Gastrocnemius medialis (tissue), 4 donors: ENCODE measurements at regions not wholly inside any gene's neighbourhood (a gene's known extent, or its start where the extent isn't known, plus 50 kb on each side); places are given as distances from the start of the nearest gene placed in this dataset.
"Not testable (repeated sequence)": the region's sequence is repeated elsewhere in the genome, so short reads cannot be mapped to it uniquely, and the experiment has no call there.

Experiments
- CTCF ChIP-seq, 5 experiments: fragments of 450-650 bp in 3 of 5; fragments of 200-600 bp in 2 of 5; sonication (generic) in 2 of 5; IDR thresholded peaks in 4 of 5; conservative IDR thresholded peaks in 1 of 5; 1 replicate in 4 of 5; 2 replicates in 1 of 5; pipeline ENCODE4 v1.5.1; 2016 to 2019; ENCODE audit warnings: antibody characterized with exemption in 5 of 5, mild to moderate bottlenecking in 3 of 5, moderate library complexity in 3 of 5
- POLR2A ChIP-seq, 2 donors: fragments of 450-650 bp; IDR thresholded peaks; one replicate each; pipeline ENCODE4 v1.6.1; 2017; ENCODE audit warnings: antibody characterized with exemption in 2 of 2, mild to moderate bottlenecking in 2 of 2, moderate library complexity in 2 of 2

- not testable (repeated sequence) for TF ChIP-seq CTCF (IDR thresholded peaks at IDR 0.05 in 4 of 5, conservative IDR thresholded peaks at IDR 0.05 in 1 of 5); POLR2A (IDR thresholded peaks at IDR 0.05)
These were observed 1053.7 kb downstream of the OLFM4 start for GRCh38 chr13:54082309-54082708.
